HCT116 (cell line): ENCODE measurements at regions not wholly inside any gene's neighbourhood (a gene's known extent, or its start where the extent isn't known, plus 50 kb on each side); places are given as distances from the start of the nearest gene placed in this dataset.

Experiments used
- ATAC-seq: fragments of 200-7000 bp; cut with Tn5 transposase; 2 replicates; pipeline ENCODE4 v1.9.1; 2020; ENCODE audit warnings: mild to moderate bottlenecking, moderate library complexity
- BruUV-seq: library from RNA; stranded (reverse); fragments of 400-500 nt; replicated peaks from 2 replicates; lab custom pipeline; 2021; lab: Mats Ljungman, UMichigan
- CTCF ChIA-PET: fragments of 300-600 bp; sonication (Branson Sonifier 250); formaldehyde crosslinking; loops from one replicate; lab custom pipeline; 2021; ENCODE audit warnings: antibody characterized with exemption; lab: Charles Lee
- POLR2A ChIA-PET: fragments of 300-600, 350-600 bp; sonication (Branson Sonifier 250); formaldehyde crosslinking; loops from one replicate; lab custom pipeline; 2021; ENCODE audit warnings: antibody characterized with exemption; lab: Charles Lee
- RAD21 ChIA-PET, 2 experiments: fragments of 300-600 bp; sonication (Branson Sonifier 250); formaldehyde crosslinking; loops; one replicate each; lab custom pipeline; 2023; ENCODE audit warnings: low total read pairs in 2 of 2; ENCODE audit not compliant: uncharacterized antibody in 2 of 2, unreplicated experiment in 2 of 2, low non-redundant PET in 1 of 2; lab: Charles Lee
- DNase-seq: peaks from one replicate; pipeline ENCODE4 v3.0.0-alpha.2; 2010; ENCODE audit warnings: low read depth, low spot score
- H2AFZ ChIP-seq: fragments of 200-600 bp; shearing (Covaris generic), sonication (generic); 2 replicates; pipeline ENCODE4 v1.6.1; 2017; ENCODE audit warnings: low read depth, mixed run types, mixed read lengths, antibody characterized with exemption, low read length; ENCODE audit not compliant: poor library complexity, severe bottlenecking
- H3K27ac ChIP-seq: 2 replicates; pipeline ENCODE4 v1.5.1; 2012; ENCODE audit warnings: low read depth, low read length
- H3K27me3 ChIP-seq: fragments of 200-600 bp; sonication (generic); 2 replicates; pipeline ENCODE4 v1.6.1; 2016; ENCODE audit warnings: mixed run types, low read length, mixed read lengths; ENCODE audit not compliant: insufficient read depth
- H3K36me3 ChIP-seq, 2 experiments: fragments of 200-500 bp in 1 of 2; fragments of 200-600 bp in 1 of 2; sonication (Bioruptor generic) in 1 of 2; sonication (generic) in 1 of 2; 2 replicates each; pipeline versions ENCODE4 v1.5.1 to v1.6.1; 2014 to 2016; ENCODE audit warnings: low read length in 2 of 2, inconsistent platforms in 1 of 2, mixed read lengths in 1 of 2, mixed run types in 1 of 2; ENCODE audit not compliant: insufficient read depth in 2 of 2, control insufficient read depth in 1 of 2
- H3K4me1 ChIP-seq, 2 experiments: fragments of 200-600 bp in 1 of 2; sonication (generic) in 1 of 2; 2 replicates each; pipeline versions ENCODE4 v1.5.1 to v1.6.1; 2012 to 2017; ENCODE audit warnings: low read length in 2 of 2, inconsistent platforms in 1 of 2, mild to moderate bottlenecking in 1 of 2, mixed read lengths in 1 of 2, mixed run types in 1 of 2, moderate library complexity in 1 of 2; ENCODE audit not compliant: insufficient read depth in 2 of 2, control insufficient read depth in 1 of 2
- H3K4me2 ChIP-seq: fragments of 200-600 bp; sonication (generic); 2 replicates; pipeline ENCODE4 v1.6.1; 2017; ENCODE audit warnings: mixed run types, low read length, mixed read lengths
- H3K4me3 ChIP-seq, 2 experiments: fragments of 200-600 bp in 1 of 2; sonication (generic) in 1 of 2; replicated peaks in 1 of 2; 2 replicates each; pipeline ENCODE4 v1.5.1; 2011 to 2016; ENCODE audit warnings: low read length in 2 of 2, control low read depth in 1 of 2, low read depth in 1 of 2, mild to moderate bottlenecking in 1 of 2, mixed read lengths in 1 of 2, mixed run types in 1 of 2
- H3K79me2 ChIP-seq: fragments of 200-600 bp; sonication (generic); 2 replicates; pipeline ENCODE4 v1.6.1; 2017; ENCODE audit warnings: mild to moderate bottlenecking, mixed run types, low read length, moderate library complexity, mixed read lengths; ENCODE audit not compliant: insufficient read depth
- H3K9ac ChIP-seq: fragments of 200-600 bp; sonication (generic); 2 replicates; pipeline ENCODE4 v1.6.1; 2016; ENCODE audit warnings: low read length, mixed read lengths
- H3K9me2 ChIP-seq: fragments of 200-600 bp; sonication (generic), shearing (Covaris generic); 2 replicates; pipeline ENCODE4 v1.6.1; 2017; ENCODE audit warnings: mixed run types, mild to moderate bottlenecking, moderate library complexity; ENCODE audit not compliant: insufficient read depth
- H3K9me3 ChIP-seq, 2 experiments: fragments of 200-500 bp in 1 of 2; fragments of 200-600 bp in 1 of 2; sonication (Bioruptor generic) in 1 of 2; sonication (generic) in 1 of 2; 2 replicates each; pipeline ENCODE4 v1.6.1; 2014 to 2017; ENCODE audit warnings: low read length in 2 of 2, mixed read lengths in 2 of 2, inconsistent platforms in 1 of 2, low read depth in 1 of 2, mild to moderate bottlenecking in 1 of 2, mixed run types in 1 of 2, moderate library complexity in 1 of 2; ENCODE audit not compliant: control insufficient read depth in 1 of 2, insufficient read depth in 1 of 2
- H4K20me1 ChIP-seq: fragments of 200-600 bp; sonication (generic), shearing (Covaris generic); 2 replicates; pipeline ENCODE4 v1.6.1; 2017; ENCODE audit warnings: mixed run types, mild to moderate bottlenecking, moderate library complexity; ENCODE audit not compliant: insufficient read depth
- EZH2phosphoT487 ChIP-seq: fragments of 200-600 bp; IDR thresholded peaks from 2 replicates; pipeline ENCODE4 v1.6.1; 2018; ENCODE audit warnings: antibody characterized with exemption, borderline replicate concordance
- POLR2A ChIP-seq: IDR thresholded peaks from 2 replicates; pipeline ENCODE4 v1.7.0; 2011; ENCODE audit warnings: borderline replicate concordance; ENCODE audit not compliant: insufficient read depth, insufficient read length; ENCODE audit errors: extremely low read depth
- SP1 ChIP-seq: IDR thresholded peaks from 2 replicates; pipeline ENCODE4 v1.6.1; 2012; ENCODE audit warnings: low read depth
- SRF ChIP-seq: IDR thresholded peaks from 2 replicates; pipeline ENCODE4 v1.6.1; 2012; ENCODE audit warnings: low read depth
- intact Hi-C: fragments of 100-400 bp; cut with micrococcal nuclease; formaldehyde crosslinking; loops from 2 replicates; pipeline ENCODE4 v1.10.0; 2022
- TF ChIP-seq, protein P1 (sequence below): IDR thresholded peaks from 2 replicates; pipeline ENCODE4 v1.6.1; 2011; ENCODE audit warnings: mild to moderate bottlenecking, low read length, moderate library complexity; ENCODE audit not compliant: insufficient replicate concordance; ENCODE audit errors: extremely low read depth

DNA sequence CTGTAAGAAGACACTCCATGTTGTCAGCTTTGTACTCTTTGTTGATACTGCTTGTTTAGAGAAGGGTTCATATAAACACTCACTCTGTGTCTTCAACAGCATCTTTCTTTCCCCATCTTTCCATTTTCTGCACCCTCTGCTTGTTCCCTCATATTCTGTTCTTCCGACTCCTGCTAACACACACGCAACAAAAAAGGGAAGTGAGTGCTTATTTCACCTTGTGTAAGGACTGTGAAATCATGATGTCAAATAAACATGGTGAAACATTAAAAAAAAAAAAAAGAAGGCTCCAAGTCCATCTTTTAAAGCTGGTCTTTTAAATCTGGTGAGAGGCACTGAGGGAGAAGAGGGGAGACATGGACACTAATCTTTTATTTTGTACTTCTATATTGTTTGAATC is 145.4 kb downstream of the RPAP3 start:
- Histone ChIP-seq H3K36me3 (no peaks in the 10 kb centered on the region), H3K79me2 (no peaks in the 10 kb centered on the region), H3K4me1 (peaks cover 0 to 11% of the 10 kb centered on the region in 2 experiments; a peak in 2 of 4 replicates), H4K20me1 (no peaks in the 10 kb centered on the region), H3K9me2 (no peaks in the 10 kb centered on the region), H2AFZ (no peak overlapping the region), H3K27me3 (no peaks in the 10 kb centered on the region), H3K4me3 (no peak overlapping the region)
- ChIA-PET RAD21 (no interaction called here), CTCF (interaction anchor here (0.7 to 1.0 kb wide), 2 partner anchors 12 to 14 kb away, joined by 3 to 4 read pairs; no protein-coding TSS in a partner anchor), POLR2A (no interaction called here)
- DNase-seq (no peak), ATAC-seq (no peak)
- no TSS peak for BruUV-seq
- TF ChIP-seq, protein P1, sequence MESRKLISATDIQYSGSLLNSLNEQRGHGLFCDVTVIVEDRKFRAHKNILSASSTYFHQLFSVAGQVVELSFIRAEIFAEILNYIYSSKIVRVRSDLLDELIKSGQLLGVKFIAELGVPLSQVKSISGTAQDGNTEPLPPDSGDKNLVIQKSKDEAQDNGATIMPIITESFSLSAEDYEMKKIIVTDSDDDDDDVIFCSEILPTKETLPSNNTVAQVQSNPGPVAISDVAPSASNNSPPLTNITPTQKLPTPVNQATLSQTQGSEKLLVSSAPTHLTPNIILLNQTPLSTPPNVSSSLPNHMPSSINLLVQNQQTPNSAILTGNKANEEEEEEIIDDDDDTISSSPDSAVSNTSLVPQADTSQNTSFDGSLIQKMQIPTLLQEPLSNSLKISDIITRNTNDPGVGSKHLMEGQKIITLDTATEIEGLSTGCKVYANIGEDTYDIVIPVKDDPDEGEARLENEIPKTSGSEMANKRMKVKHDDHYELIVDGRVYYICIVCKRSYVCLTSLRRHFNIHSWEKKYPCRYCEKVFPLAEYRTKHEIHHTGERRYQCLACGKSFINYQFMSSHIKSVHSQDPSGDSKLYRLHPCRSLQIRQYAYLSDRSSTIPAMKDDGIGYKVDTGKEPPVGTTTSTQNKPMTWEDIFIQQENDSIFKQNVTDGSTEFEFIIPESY: no peak
- TF ChIP-seq, all 23 proteins: peak for 0
- Histone ChIP-seq H3K27ac (no peak overlapping the region), H3K4me2 (no peak overlapping the region), H3K9me3 (peaks cover 0 to 2% of the 10 kb centered on the region in 2 experiments; a peak in 1 of 4 replicates), H3K9ac (no peak overlapping the region)
- intact Hi-C loops: no loop called here

DNA sequence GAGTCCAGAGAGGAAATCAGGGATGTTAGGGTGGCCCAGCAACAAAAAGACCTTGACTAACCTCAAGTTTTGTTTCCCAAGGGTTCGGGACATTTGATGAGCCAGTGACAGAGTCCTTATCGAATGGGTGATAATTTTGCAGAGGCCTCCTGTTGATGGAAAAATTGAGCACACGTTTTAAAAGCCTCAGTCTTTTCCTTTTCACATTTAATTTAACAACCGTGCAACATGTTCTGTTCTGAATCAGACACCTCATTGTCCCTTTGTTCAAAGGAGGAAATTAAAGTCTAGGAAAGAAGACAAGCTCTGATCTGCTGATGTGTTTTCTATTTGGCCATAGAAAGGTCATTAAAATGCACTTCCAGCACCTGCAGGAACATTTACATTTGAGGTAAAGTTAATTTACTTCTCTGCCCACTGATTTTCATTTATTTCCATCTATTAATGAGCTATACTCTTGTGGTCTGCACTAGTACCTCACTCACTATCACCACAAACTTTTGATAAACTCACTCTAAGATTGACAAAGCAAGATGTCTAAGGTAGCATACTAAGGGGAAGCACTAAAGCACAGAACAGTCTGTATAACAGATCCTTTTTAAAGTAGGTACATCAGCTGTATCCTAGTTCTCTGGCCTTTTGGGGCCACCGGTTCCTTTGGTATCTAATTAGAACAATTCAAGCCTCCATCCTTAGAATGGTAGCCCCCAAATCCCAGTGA is 147.0 kb downstream of the RPAP3 start:
- Histone ChIP-seq H3K9me3 (peaks cover 0 to 12% of the 10 kb centered on the region in 2 experiments; a peak in 2 of 4 replicates), H3K9me2 (no peaks in the 10 kb centered on the region), H3K27ac (no peak overlapping the region), H3K4me3 (no peak overlapping the region), H3K79me2 (no peaks in the 10 kb centered on the region), H3K27me3 (no peaks in the 10 kb centered on the region), H3K4me2 (no peak overlapping the region), H2AFZ (no peak overlapping the region), H4K20me1 (no peaks in the 10 kb centered on the region), H3K4me1 (peaks cover 0 to 11% of the 10 kb centered on the region in 2 experiments; a peak in 2 of 4 replicates), H3K9ac (no peak overlapping the region), H3K36me3 (no peaks in the 10 kb centered on the region)
- ATAC-seq: no peak
- RAD21 ChIA-PET: no interaction called here
- BruUV-seq: no TSS peak
- intact Hi-C loops: no loop called here
- CTCF ChIA-PET: no interaction called here
- POLR2A ChIA-PET: no interaction called here
- TF ChIP-seq EZH2phosphoT487 (no peak), SRF (no peak), SP1 (no peak), POLR2A (no peak)
- no peak for DNase-seq
